ENCODE measurements at regions not wholly inside any gene's neighbourhood (a gene's known extent, or its start where the extent isn't known, plus 50 kb on each side); places are given as distances from the start of the nearest gene placed in this dataset.

- no peak for DNase-seq
These were observed 231.0 kb upstream of the ADGRL2 start for GRCh38 chr1:81569761-81570160.

DNA sequence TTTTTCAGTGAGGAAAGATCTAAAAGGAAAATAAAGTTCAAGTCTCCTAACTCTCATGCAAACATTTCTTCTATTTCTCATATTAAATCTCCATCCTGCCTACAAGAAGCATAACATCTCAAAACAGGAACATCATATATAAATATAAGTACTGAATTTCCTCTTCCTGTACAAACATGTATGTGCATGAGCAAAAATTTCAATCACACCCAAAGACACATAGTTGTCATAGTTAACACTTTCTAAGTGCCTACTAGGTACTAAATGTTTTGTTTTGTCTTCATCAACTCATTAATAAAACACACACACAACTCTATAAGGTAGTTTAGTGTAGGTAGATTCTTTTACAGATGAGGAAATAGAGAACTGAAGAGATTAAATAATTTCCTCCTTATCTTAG is 237.1 kb upstream of the ADGRL2 start:
- DNase-seq: no peak

GRCh38 chr1:81562934-81563333 is 237.8 kb upstream of the ADGRL2 start:
- no peak for DNase-seq

GRCh38 chr1:81560629-81561028 is 240.1 kb upstream of the ADGRL2 start:
- DNase-seq: no peak

- no peak for DNase-seq
These were observed 240.9 kb upstream of the ADGRL2 start for GRCh38 chr1:81559662-81560350.

- DNase-seq: no peak
These were observed 242.2 kb upstream of the ADGRL2 start for GRCh38 chr1:81558291-81559076.

DNA sequence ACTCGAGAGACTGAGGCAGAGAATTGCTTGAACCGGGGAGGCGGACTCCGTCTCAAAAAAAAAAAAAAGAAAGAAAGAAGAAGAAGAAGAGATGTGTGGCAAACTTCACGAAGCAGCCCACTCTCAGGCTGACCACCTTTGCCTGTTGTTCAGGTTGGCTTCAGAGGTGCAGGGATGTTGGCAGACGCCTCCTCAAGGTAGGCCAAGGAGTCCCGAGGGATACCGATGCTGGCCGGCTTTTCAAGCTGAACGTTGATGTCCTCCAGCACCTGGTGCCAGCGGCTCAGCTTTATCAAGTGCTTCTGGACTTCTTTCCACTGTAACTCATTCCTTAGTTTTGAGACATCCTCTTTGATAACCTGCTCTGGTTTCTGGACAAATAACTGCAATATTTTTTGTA is 243.8 kb upstream of the ADGRL2 start:
- DNase-seq: no peak

GRCh38 chr1:81554534-81554933 is 246.2 kb upstream of the ADGRL2 start:
- DNase-seq: no peak

- no peak for DNase-seq
These were observed 246.6 kb upstream of the ADGRL2 start for GRCh38 chr1:81554108-81554507.

DNA sequence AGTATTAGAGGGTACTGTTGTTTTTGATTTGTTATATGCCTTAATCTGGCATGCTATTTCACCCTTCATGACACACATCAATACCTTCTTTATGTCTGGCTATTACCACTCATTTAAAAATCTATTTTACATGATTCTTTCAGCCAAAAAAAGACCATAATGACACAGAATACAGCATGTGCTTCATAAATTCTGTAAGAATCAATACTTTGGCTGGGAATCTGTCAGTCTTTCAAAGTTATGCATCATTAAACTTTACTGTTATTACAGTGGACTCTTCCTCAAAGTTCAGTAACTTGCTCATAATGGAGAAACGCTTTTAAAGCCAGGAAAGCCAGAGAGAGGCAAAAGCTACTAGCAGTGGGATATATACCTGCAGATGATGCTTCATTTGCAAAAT is 247.2 kb upstream of the ADGRL2 start:
- DNase-seq: no peak

- DNase-seq: no peak
These were observed 248.8 kb upstream of the ADGRL2 start for GRCh38 chr1:81551946-81552345.

- DNase-seq: no peak
These were observed 250.0 kb upstream of the ADGRL2 start for GRCh38 chr1:81550753-81551152.

DNA sequence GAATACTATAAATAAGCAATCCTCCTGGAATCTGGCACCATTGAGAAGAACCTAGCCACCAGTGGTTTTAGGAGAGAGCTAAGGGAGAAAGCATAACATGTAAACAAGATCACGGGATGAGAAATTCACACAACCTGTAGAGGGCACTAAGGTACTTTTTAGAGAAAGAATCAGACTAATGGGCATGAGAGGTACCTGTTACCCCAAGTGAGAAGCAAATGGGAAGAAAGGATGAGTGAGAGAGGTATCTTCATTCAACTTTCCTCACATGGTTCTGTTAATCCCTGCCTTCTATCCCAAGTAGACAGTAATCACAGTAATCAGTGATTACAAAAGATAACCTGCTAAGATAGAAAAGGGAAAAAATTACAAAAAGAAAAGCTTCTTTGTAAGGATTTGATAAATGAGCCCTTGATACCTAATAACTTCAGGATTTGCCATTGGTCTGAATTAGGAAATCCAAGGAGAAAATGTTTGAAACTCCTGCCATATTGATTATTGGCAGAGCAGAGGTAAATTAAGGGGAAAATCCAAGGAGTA is 251.1 kb upstream of the ADGRL2 start:
- DNase-seq: no peak

DNA sequence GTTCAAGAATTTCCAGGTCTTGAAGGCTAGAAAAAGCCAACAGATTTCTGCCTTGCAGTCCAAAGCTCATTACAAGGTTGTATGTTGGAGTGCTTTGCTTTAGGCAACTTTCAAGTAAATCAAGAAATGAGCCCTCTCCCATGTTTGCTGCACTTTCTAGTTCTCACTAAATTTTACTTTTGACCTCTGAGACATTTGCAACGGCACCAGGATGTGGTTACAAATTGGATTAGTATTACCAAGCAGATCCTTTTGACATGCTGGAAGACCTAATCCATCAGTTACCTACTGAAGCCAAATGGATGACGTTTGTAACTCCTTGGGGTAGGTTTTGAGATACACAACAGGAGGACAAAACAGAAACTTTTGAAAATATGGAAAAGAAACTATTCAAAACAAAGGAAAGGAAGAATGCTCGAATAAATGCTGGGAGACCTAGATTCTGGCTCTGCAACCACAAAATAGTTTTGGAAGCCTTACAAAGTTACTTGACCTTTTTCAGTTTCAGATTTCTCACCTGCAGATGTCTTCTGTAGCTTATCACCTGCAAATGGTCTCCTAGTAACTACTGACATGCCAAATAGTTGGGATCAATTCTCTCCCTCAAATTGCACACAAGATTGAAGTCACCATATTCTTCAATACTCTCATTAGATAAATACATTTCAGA is 251.7 kb upstream of the ADGRL2 start:
- DNase-seq: no peak

- DNase-seq: no peak
These were observed 252.8 kb upstream of the ADGRL2 start for GRCh38 chr1:81547912-81548303.

DNA sequence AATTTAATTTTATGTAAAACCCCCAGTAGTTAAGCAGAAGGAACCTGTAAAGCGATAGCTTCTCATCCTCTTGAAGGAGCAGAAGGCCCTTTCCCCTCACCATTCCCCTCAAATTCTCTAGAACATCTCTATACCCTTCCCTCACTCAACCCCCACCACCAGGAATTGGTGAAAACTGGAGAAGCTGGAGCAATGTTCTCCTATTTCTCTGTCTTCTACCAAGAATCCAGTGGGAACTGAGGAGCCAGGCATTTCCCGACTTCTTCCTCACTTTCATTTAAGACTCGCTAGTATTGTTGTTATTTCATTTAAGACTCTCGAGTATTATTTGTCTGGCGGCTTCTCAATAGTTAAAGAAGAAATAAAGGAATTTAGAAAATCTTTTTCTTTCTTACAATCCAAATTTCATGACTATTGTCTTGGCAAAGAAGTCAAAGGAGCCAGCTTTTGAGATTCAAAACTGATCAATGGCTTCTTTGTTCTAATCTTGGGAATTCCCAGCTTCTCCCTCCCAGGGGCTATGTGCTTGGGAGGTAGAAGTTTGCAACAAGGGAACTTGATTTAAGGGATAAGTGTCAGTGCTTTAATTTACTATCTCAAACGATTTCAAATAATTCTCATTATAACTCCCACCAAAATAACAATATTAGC is 253.3 kb upstream of the ADGRL2 start:
- DNase-seq: no peak

GRCh38 chr1:81545734-81546133 is 255.0 kb upstream of the ADGRL2 start:
- no peak for DNase-seq

DNA sequence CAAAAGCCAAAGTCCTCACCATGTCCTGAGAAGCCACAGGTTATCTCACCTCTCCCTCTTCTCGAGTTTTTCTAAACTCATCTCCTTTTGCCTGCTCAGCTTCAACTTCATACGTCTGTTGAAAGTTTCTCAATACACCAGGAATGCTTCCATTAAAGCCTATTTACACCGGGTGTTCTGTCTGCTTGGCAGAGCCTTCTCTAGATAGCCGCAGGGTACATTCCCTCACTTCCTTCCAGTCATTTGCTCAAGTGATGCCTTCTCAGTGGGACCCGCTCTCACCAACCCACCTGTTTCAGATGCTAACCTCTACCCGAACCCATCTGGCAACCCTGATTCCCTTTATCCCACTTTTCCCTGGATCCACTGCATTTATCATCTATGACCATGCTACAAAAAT is 257.0 kb upstream of the ADGRL2 start:
- no peak for DNase-seq

DNA sequence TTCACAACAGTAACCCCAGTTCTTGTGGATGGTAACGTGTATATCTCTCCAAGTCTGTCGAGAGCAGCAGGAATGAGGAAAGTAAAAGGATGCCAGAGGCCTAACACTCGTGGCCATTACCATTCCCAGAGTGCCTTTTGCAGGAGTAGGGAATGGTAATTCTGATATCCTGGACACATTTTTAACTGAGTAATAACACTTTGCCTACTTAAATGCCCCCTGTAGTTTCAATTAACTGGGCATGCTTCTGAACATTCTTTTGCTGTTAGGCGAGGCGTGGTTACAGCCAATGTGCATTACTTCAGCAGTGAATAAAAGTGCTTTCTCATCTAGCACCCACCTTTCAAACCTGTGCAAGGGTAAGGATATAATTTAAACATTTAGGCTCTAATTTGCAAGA is 258.5 kb upstream of the ADGRL2 start:
- DNase-seq: no peak

DNA sequence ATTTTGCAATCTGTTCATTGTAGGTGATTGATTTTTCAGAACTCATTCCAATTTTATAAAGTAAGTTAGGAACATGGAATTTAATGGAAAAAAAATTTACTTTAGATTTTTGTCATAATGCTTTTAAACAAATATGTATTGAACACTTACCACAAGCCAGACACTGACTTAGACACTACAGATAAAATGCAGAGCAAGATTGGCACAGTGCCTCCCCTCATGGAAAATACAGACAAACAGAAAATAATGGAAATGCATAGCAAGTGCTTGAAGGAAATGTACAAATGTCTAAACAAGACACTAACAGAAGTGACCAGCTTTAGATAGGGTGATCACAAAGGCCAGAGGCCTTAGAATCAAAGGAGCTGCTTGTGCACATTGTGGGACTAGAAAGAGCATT is 260.5 kb upstream of the ADGRL2 start:
- DNase-seq: no peak

DNA sequence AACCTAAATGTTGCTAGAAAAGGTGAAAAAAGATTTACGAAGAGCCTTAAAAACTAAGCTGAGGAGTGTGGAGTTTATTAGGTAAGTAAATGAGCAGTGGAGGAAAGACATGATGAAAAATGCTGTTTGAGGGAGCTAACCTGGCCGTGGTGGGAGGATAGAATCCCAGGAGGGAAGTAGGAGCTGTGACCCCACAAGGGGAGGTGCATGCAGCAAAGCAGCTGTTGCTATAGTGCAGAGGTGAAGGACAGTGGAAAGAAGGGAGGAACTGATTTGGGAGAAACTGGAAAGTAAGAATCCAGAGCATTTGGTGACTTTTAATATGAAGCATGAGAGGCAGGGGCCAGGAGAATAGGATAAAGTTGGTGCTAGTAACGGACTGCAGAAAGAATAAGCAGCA is 271.7 kb upstream of the ADGRL2 start:
- no peak for DNase-seq

GRCh38 chr1:81525085-81525484 is 275.6 kb upstream of the ADGRL2 start:
- DNase-seq: no peak

GRCh38 chr1:81519987-81520386 is 280.7 kb upstream of the ADGRL2 start:
- DNase-seq: no peak

Measured in bone marrow (tissue), 2 donors.